ENCODE measurements at regions not wholly inside any gene's neighbourhood (a gene's known extent, or its start where the extent isn't known, plus 50 kb on each side); places are given as distances from the start of the nearest gene placed in this dataset.

DNA sequence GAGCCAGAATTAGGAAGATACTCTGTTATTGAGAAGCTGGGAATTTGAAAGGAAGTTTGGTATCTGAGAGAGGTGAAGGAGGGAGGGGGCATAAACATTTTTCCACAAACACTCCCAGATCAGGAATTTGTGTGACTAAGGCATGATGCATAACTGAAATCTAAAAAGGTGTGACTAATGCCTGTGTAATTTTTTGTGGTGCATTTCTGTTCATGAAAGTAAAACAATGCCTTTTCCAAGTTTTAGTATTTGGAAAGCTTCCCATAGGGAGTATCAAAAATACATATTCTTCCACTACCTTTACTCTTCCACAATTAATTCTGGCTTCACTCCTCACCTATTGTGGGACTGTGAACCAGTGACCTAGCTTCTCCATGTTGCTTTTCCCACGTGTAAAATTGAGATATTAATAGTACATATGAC, 56.4 kb upstream of the CAV2 start:
- TF ChIP-seq, protein P1, sequence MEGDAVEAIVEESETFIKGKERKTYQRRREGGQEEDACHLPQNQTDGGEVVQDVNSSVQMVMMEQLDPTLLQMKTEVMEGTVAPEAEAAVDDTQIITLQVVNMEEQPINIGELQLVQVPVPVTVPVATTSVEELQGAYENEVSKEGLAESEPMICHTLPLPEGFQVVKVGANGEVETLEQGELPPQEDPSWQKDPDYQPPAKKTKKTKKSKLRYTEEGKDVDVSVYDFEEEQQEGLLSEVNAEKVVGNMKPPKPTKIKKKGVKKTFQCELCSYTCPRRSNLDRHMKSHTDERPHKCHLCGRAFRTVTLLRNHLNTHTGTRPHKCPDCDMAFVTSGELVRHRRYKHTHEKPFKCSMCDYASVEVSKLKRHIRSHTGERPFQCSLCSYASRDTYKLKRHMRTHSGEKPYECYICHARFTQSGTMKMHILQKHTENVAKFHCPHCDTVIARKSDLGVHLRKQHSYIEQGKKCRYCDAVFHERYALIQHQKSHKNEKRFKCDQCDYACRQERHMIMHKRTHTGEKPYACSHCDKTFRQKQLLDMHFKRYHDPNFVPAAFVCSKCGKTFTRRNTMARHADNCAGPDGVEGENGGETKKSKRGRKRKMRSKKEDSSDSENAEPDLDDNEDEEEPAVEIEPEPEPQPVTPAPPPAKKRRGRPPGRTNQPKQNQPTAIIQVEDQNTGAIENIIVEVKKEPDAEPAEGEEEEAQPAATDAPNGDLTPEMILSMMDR (IDR thresholded peaks at IDR 0.05; ENCODE audit: insufficient read depth, low read length): no peak
- TF ChIP-seq POLR2AphosphoS5 (IDR thresholded peaks at IDR 0.05; ENCODE audit: low read depth) (no peak), GABPA (IDR thresholded peaks at IDR 0.05; ENCODE audit: low read depth) (no peak)

All from HL-60 (cell line).